GM19372 (cell line): ENCODE measurements at regions not wholly inside any gene's neighbourhood (a gene's known extent, or its start where the extent isn't known, plus 50 kb on each side); places are given as distances from the start of the nearest gene placed in this dataset.

Experiments
- ATAC-seq: cut with Tn5 transposase; IDR thresholded peaks from one replicate; pipeline ENCODE4 v1.9.1; 2021; ENCODE audit warnings: mild to moderate bottlenecking, low read depth, moderate library complexity; ENCODE audit not compliant: unreplicated experiment

GRCh38 chr3:168540726-168541125, 445.0 kb upstream of the GOLIM4 start:
- ATAC-seq, result no peak

- ATAC-seq, result no peak
Measured at GRCh38 chr3:168539909-168540308, 444.2 kb upstream of the GOLIM4 start.

- ATAC-seq, result no peak
Measured at GRCh38 chr3:168534761-168535160, 439.0 kb upstream of the GOLIM4 start.

GRCh38 chr3:168533600-168533999, 437.9 kb upstream of the GOLIM4 start:
- no peak for ATAC-seq

- ATAC-seq, result no peak
Measured at GRCh38 chr3:168532135-168532534, 436.4 kb upstream of the GOLIM4 start.

- no peak for ATAC-seq
Measured at GRCh38 chr3:168531116-168531515, 435.4 kb upstream of the GOLIM4 start.

- ATAC-seq, result no peak
Measured at GRCh38 chr3:168524129-168524528, 428.4 kb upstream of the GOLIM4 start.

- ATAC-seq, result no peak
Measured at GRCh38 chr3:168517249-168518071, 421.7 kb upstream of the GOLIM4 start.

GRCh38 chr3:168514252-168514651, 418.5 kb upstream of the GOLIM4 start:
- ATAC-seq, result no peak

- ATAC-seq, result no peak
Measured at GRCh38 chr3:168512802-168513201, 417.1 kb upstream of the GOLIM4 start.

GRCh38 chr3:168511428-168512014, 415.8 kb upstream of the GOLIM4 start:
- no peak for ATAC-seq

GRCh38 chr3:168506589-168506988, 410.9 kb upstream of the GOLIM4 start:
- no peak for ATAC-seq

- no peak for ATAC-seq
Measured at GRCh38 chr3:168501570-168501969, 405.8 kb upstream of the GOLIM4 start.

- ATAC-seq, result no peak
Measured at GRCh38 chr3:168498194-168498593, 402.5 kb upstream of the GOLIM4 start.

- ATAC-seq, result no peak
Measured at GRCh38 chr3:168497741-168498140, 402.0 kb upstream of the GOLIM4 start.

- no peak for ATAC-seq
Measured at GRCh38 chr3:168497183-168497582, 401.5 kb upstream of the GOLIM4 start.

GRCh38 chr3:168495932-168496331, 400.2 kb upstream of the GOLIM4 start:
- ATAC-seq, result no peak

GRCh38 chr3:168495270-168495669, 399.5 kb upstream of the GOLIM4 start:
- no peak for ATAC-seq

- no peak for ATAC-seq
Measured at GRCh38 chr3:168493412-168494205, 397.9 kb upstream of the GOLIM4 start.

- no peak for ATAC-seq
Measured at GRCh38 chr3:168490981-168491380, 395.3 kb upstream of the GOLIM4 start.

GRCh38 chr3:168489301-168489700, 393.6 kb upstream of the GOLIM4 start:
- ATAC-seq, result no peak
